ENCODE measurements at regions not wholly inside any gene's neighbourhood (a gene's known extent, or its start where the extent isn't known, plus 50 kb on each side); places are given as distances from the start of the nearest gene placed in this dataset.
A peak's percentile ranks its signal among the peaks of the same experiment; 100 is the strongest.
"Not testable (repeated sequence)": the region's sequence is repeated elsewhere in the genome, so short reads cannot be mapped to it uniquely, and the experiment has no call there.

- Mint-ChIP-seq H3K27me3 (ENCODE audit: low read depth, poor library complexity) (peaks cover 12% of the 10 kb centered on the region), H3K36me3 (ENCODE audit: low read depth) (peaks cover 5% of the 10 kb centered on the region), H3K4me1 (no peaks in the 10 kb centered on the region), H3K4me3 (no peak overlapping the region), H3K27ac (peak overlapping the region; percentile 53), H3K9me3 (peaks cover 22% of the 10 kb centered on the region)
- TF ChIP-seq CTCF (IDR thresholded peaks at IDR 0.05) = no peak
- DNase-seq = no peak
These were observed 399.2 kb downstream of the IRX2 start for GRCh38 chr5:2352101-2352861.

GRCh38 chr5:2349768-2350167 is 401.7 kb downstream of the IRX2 start:
- H3K27ac Mint-ChIP-seq = not testable (repeated sequence)

GRCh38 chr5:2338686-2339085 is 412.8 kb downstream of the IRX2 start:
- Mint-ChIP-seq H3K9me3 (no peaks in the 10 kb centered on the region), H3K36me3 (ENCODE audit: low read depth) (no peaks in the 10 kb centered on the region), H3K27ac (no peak overlapping the region), H3K27me3 (ENCODE audit: low read depth, poor library complexity) (peaks cover 22% of the 10 kb centered on the region), H3K4me1 (peaks cover 19% of the 10 kb centered on the region), H3K4me3 (no peak overlapping the region)
- DNase-seq = no peak
- TF ChIP-seq CTCF (IDR thresholded peaks at IDR 0.05) = no peak

More at GRCh38 chr5:2349768-2350167, 401.7 kb downstream of the IRX2 start:
- not testable (repeated sequence) for H3K36me3 Mint-ChIP-seq (ENCODE audit: low read depth); DNase-seq; H3K4me3 Mint-ChIP-seq; H3K4me1 Mint-ChIP-seq
- Mint-ChIP-seq H3K27me3 (ENCODE audit: low read depth, poor library complexity) (peaks cover 12% of the 10 kb centered on the region), H3K9me3 (peaks cover 35% of the 10 kb centered on the region)

- TF ChIP-seq CTCF (IDR thresholded peaks at IDR 0.05) = no peak
- Mint-ChIP-seq H3K9me3 (no peaks in the 10 kb centered on the region), H3K36me3 (ENCODE audit: low read depth) (no peaks in the 10 kb centered on the region), H3K4me1 (peaks cover 25% of the 10 kb centered on the region), H3K4me3 (no peak overlapping the region), H3K27me3 (ENCODE audit: low read depth, poor library complexity) (peaks cover 6% of the 10 kb centered on the region), H3K27ac (no peak overlapping the region)
- DNase-seq = no peak
These were observed 415.6 kb downstream of the IRX2 start for GRCh38 chr5:2335733-2336515.

GRCh38 chr5:2335125-2335732 is 416.2 kb downstream of the IRX2 start:
- peaks cover 25% of the 10 kb centered on the region for H3K4me1 Mint-ChIP-seq
- H3K27ac Mint-ChIP-seq = peak overlapping the region; percentile 59
- no peak for DNase-seq
- no peaks in the 10 kb centered on the region for H3K9me3 Mint-ChIP-seq
- H3K27me3 Mint-ChIP-seq (ENCODE audit: low read depth, poor library complexity) = peaks cover 4% of the 10 kb centered on the region
- H3K36me3 Mint-ChIP-seq (ENCODE audit: low read depth) = no peaks in the 10 kb centered on the region
- no peak overlapping the region for H3K4me3 Mint-ChIP-seq
- TF ChIP-seq CTCF (IDR thresholded peaks at IDR 0.05) = no peak

- peak; percentile 41 for DNase-seq
- Mint-ChIP-seq H3K9me3 (no peaks in the 10 kb centered on the region), H3K36me3 (ENCODE audit: low read depth) (no peaks in the 10 kb centered on the region), H3K27ac (peak overlapping the region; percentile 59), H3K27me3 (ENCODE audit: low read depth, poor library complexity) (peaks cover 7% of the 10 kb centered on the region), H3K4me3 (no peak overlapping the region), H3K4me1 (peaks cover 25% of the 10 kb centered on the region)
- TF ChIP-seq CTCF (IDR thresholded peaks at IDR 0.05) = no peak
These were observed 416.8 kb downstream of the IRX2 start for GRCh38 chr5:2334719-2335118.
